HepG2 (cell line): ENCODE measurements at regions not wholly inside any gene's neighbourhood (a gene's known extent, or its start where the extent isn't known, plus 50 kb on each side); places are given as distances from the start of the nearest gene placed in this dataset.
A peak's percentile ranks its signal among the peaks of the same experiment; 100 is the strongest.

Experiments
- ARHGAP35 ChIP-seq: sonication (generic); formaldehyde crosslinking; IDR thresholded peaks from 2 replicates; pipeline ENCODE4 v1.9.0; 2022; ENCODE audit warnings: mild to moderate bottlenecking, inconsistent platforms, moderate library complexity, missing genetic modification reagents, borderline replicate concordance
- BHLHE40 ChIP-seq: IDR thresholded peaks from 2 replicates; pipeline ENCODE4 v1.6.1; 2011; ENCODE audit warnings: low read length, improper control_type of control experiment
- FOXP1 ChIP-seq, 2 experiments: fragments of 450-650 bp in 1 of 2; IDR thresholded peaks; 2 replicates each; pipeline ENCODE4 v1.6.1; 2017 to 2018; ENCODE audit warnings: antibody characterized with exemption in 1 of 2
- IKZF4 ChIP-seq: sonication (generic); formaldehyde crosslinking; IDR thresholded peaks from 2 replicates; pipeline ENCODE4 v1.5.1; 2020; ENCODE audit warnings: borderline replicate concordance, mild to moderate bottlenecking, low read depth, missing genetic modification reagents; ENCODE audit errors: not compliant biosample characterization
- KLF16 ChIP-seq, 2 experiments: sonication (generic) in 1 of 2; formaldehyde crosslinking in 1 of 2; IDR thresholded peaks; 2 replicates each; pipeline versions ENCODE4 v1.6.1 to v1.8.0; 2016 to 2023; ENCODE audit warnings: missing genetic modification reagents in 2 of 2, missing compliant biosample characterization in 1 of 2
- MYC ChIP-seq: sonication (generic); formaldehyde crosslinking; IDR thresholded peaks from 2 replicates; pipeline ENCODE4 v1.9.0; 2021; ENCODE audit warnings: missing genetic modification reagents, borderline replicate concordance
- NFE2L1 ChIP-seq: sonication (generic); formaldehyde crosslinking; IDR thresholded peaks from 2 replicates; pipeline ENCODE4 v1.4.0; 2020; ENCODE audit warnings: missing genetic modification reagents, mild to moderate bottlenecking, borderline replicate concordance
- NFE2L2 ChIP-seq: fragments of 150-350 bp; IDR thresholded peaks from 2 replicates; pipeline ENCODE4 v1.6.1; 2014; ENCODE audit warnings: low read length
- ONECUT2 ChIP-seq: sonication (generic); formaldehyde crosslinking; IDR thresholded peaks from 2 replicates; pipeline ENCODE4 v1.4.0; 2020; ENCODE audit warnings: missing genetic modification reagents
- RFX5 ChIP-seq: IDR thresholded peaks from 2 replicates; pipeline ENCODE4 v1.6.1; 2011; ENCODE audit warnings: low read depth, low read length, improper control_type of control experiment
- SSRP1 ChIP-seq: IDR thresholded peaks from 2 replicates; pipeline ENCODE4 v1.6.1; 2016; ENCODE audit warnings: control low read depth
- STAT5B ChIP-seq: sonication (generic); formaldehyde crosslinking; IDR thresholded peaks from 2 replicates; pipeline ENCODE4 v1.4.0; 2020; ENCODE audit warnings: missing genetic modification reagents
- ZBTB42 ChIP-seq: sonication (generic); formaldehyde crosslinking; IDR thresholded peaks from 2 replicates; pipeline ENCODE4 v1.5.0; 2020; ENCODE audit warnings: mild to moderate bottlenecking, missing genetic modification reagents
- ZBTB7A ChIP-seq: sonication (generic); formaldehyde crosslinking; IDR thresholded peaks from 2 replicates; pipeline ENCODE4 v1.8.0; 2022; ENCODE audit warnings: mild to moderate bottlenecking, missing genetic modification reagents
- ZNF230 ChIP-seq: sonication (generic); formaldehyde crosslinking; IDR thresholded peaks from 2 replicates; pipeline ENCODE4 v1.4.0; 2020; ENCODE audit warnings: mild to moderate bottlenecking, missing genetic modification reagents
- ZNF235 ChIP-seq: sonication (generic); formaldehyde crosslinking; IDR thresholded peaks from 2 replicates; pipeline ENCODE4 v1.8.1; 2023; ENCODE audit warnings: mild to moderate bottlenecking, missing genetic modification reagents, borderline replicate concordance
- ZNF343 ChIP-seq: sonication (generic); formaldehyde crosslinking; IDR thresholded peaks from 2 replicates; pipeline ENCODE4 v1.4.0; 2020; ENCODE audit warnings: mild to moderate bottlenecking, missing genetic modification reagents
- ZNF510 ChIP-seq: sonication (generic); formaldehyde crosslinking; IDR thresholded peaks from 2 replicates; pipeline ENCODE4 v1.4.0; 2020; ENCODE audit warnings: low read depth, mild to moderate bottlenecking, missing genetic modification reagents
- ZNF547 ChIP-seq: sonication (generic); formaldehyde crosslinking; IDR thresholded peaks from 2 replicates; pipeline ENCODE4 v1.5.1; 2020; ENCODE audit warnings: mild to moderate bottlenecking, missing genetic modification reagents
- ZNF570 ChIP-seq: sonication (generic); formaldehyde crosslinking; IDR thresholded peaks from 2 replicates; pipeline ENCODE4 v1.4.0; 2020; ENCODE audit warnings: mild to moderate bottlenecking, missing genetic modification reagents, borderline replicate concordance
- ZNF709 ChIP-seq: sonication (generic); formaldehyde crosslinking; IDR thresholded peaks from 2 replicates; pipeline ENCODE4 v1.5.0; 2020; ENCODE audit warnings: mild to moderate bottlenecking, missing genetic modification reagents
- TF ChIP-seq, protein P1 (sequence below): sonication (generic); formaldehyde crosslinking; IDR thresholded peaks from 2 replicates; pipeline ENCODE4 v1.5.1; 2020; ENCODE audit warnings: missing genetic modification reagents, mild to moderate bottlenecking, borderline replicate concordance
- TF ChIP-seq, protein P2 (sequence below): IDR thresholded peaks from 2 replicates; pipeline ENCODE4 v1.6.1; 2018; ENCODE audit warnings: missing genetic modification reagents, mild to moderate bottlenecking, missing compliant biosample characterization
- TF ChIP-seq, protein P3 (sequence below): sonication (generic); formaldehyde crosslinking; IDR thresholded peaks from 2 replicates; pipeline ENCODE4 v1.4.0; 2020; ENCODE audit warnings: missing genetic modification reagents

DNA sequence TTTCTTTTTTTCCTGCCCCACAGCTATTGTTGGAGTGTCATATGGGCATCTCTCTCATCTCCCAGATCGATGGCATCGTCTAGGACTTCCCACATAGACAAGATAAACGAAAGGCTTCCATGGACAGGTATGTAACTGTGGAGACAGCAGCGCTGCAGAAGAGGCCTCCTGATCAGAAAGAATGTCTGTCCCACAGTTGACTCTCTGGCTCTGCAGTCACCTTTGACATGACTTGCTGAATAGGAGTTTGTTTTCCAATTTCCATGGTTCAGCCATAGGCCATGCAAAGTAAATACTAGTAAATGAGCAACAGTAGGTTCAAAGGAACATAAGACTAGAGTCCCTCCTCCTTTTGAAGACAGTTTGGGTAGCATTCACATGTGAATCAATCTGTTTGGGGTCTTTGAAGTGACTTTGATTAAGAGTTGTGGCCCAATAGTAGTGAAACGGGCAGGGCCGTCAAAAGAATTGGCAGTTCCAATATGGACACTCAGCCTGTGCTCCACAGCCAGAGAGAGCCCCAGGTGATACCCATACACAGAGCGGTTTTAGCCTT is 134.7 kb upstream of the IFNGR1 start (continued):
- TF ChIP-seq, protein P1, sequence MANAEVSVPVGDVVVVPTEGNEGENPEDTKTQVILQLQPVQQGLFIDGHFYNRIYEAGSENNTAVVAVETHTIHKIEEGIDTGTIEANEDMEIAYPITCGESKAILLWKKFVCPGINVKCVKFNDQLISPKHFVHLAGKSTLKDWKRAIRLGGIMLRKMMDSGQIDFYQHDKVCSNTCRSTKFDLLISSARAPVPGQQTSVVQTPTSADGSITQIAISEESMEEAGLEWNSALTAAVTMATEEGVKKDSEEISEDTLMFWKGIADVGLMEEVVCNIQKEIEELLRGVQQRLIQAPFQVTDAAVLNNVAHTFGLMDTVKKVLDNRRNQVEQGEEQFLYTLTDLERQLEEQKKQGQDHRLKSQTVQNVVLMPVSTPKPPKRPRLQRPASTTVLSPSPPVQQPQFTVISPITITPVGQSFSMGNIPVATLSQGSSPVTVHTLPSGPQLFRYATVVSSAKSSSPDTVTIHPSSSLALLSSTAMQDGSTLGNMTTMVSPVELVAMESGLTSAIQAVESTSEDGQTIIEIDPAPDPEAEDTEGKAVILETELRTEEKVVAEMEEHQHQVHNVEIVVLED, result peak; percentile 70; the same call in 1 of the 2 replicates
- no peak; the same call in 1 of the 2 replicates for TF ChIP-seq SSRP1
- peak; percentile 87 for TF ChIP-seq FOXP1 (IDR thresholded peaks at IDR 0.05)
- peak; percentile 98 for TF ChIP-seq FOXP1 (CRISPR knock-in tag; IDR thresholded peaks at IDR 0.05)
- TF ChIP-seq KLF16 (CRISPR knock-in tag; IDR thresholded peaks at IDR 0.05), result peak in 1 of 2 experiments; percentile 92; a peak in 2 of 4 replicates
- TF ChIP-seq ZBTB42 (CRISPR knock-in tag), result no peak
- TF ChIP-seq ZNF709 (CRISPR knock-in tag), result peak; percentile 52; the same call in 1 of the 2 replicates
- TF ChIP-seq NFE2L2, result peak; percentile 85
- peak; percentile 34; the same call in 1 of the 2 replicates for TF ChIP-seq STAT5B (CRISPR knock-in tag)
- TF ChIP-seq, protein P2, sequence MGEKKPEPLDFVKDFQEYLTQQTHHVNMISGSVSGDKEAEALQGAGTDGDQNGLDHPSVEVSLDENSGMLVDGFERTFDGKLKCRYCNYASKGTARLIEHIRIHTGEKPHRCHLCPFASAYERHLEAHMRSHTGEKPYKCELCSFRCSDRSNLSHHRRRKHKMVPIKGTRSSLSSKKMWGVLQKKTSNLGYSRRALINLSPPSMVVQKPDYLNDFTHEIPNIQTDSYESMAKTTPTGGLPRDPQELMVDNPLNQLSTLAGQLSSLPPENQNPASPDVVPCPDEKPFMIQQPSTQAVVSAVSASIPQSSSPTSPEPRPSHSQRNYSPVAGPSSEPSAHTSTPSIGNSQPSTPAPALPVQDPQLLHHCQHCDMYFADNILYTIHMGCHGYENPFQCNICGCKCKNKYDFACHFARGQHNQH (CRISPR knock-in tag), result peak; percentile 99
- peak; percentile 98 for TF ChIP-seq ONECUT2 (CRISPR knock-in tag)
- no peak for TF ChIP-seq IKZF4 (CRISPR knock-in tag)
- no peak for TF ChIP-seq ZNF343
- no peak for TF ChIP-seq ZNF235 (CRISPR knock-in tag)
- TF ChIP-seq MYC (CRISPR knock-in tag), result peak; percentile 51; the same call in 1 of the 2 replicates
- peak; percentile 72; the same call in 1 of the 2 replicates for TF ChIP-seq ZBTB7A (CRISPR knock-in tag)
- no peak for TF ChIP-seq ZNF570
- peak; percentile 71; the same call in 1 of the 2 replicates for TF ChIP-seq ARHGAP35 (CRISPR knock-in tag)
- TF ChIP-seq BHLHE40, result peak; percentile 73
- TF ChIP-seq, protein P3, sequence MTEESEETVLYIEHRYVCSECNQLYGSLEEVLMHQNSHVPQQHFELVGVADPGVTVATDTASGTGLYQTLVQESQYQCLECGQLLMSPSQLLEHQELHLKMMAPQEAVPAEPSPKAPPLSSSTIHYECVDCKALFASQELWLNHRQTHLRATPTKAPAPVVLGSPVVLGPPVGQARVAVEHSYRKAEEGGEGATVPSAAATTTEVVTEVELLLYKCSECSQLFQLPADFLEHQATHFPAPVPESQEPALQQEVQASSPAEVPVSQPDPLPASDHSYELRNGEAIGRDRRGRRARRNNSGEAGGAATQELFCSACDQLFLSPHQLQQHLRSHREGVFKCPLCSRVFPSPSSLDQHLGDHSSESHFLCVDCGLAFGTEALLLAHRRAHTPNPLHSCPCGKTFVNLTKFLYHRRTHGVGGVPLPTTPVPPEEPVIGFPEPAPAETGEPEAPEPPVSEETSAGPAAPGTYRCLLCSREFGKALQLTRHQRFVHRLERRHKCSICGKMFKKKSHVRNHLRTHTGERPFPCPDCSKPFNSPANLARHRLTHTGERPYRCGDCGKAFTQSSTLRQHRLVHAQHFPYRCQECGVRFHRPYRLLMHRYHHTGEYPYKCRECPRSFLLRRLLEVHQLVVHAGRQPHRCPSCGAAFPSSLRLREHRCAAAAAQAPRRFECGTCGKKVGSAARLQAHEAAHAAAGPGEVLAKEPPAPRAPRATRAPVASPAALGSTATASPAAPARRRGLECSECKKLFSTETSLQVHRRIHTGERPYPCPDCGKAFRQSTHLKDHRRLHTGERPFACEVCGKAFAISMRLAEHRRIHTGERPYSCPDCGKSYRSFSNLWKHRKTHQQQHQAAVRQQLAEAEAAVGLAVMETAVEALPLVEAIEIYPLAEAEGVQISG (CRISPR knock-in tag), result peak; percentile 89
- 0 out of 2 replicates have a peak, but pooled peaks have one; percentile 66 for TF ChIP-seq ZNF510
- no peak for TF ChIP-seq RFX5
- peak; percentile 77; the same call in 1 of the 2 replicates for TF ChIP-seq ZNF547
- TF ChIP-seq ZNF230 (CRISPR knock-in tag), result 0 out of 2 replicates have a peak, but pooled peaks have one; percentile 65
- TF ChIP-seq NFE2L1 (CRISPR knock-in tag), result no peak
